LNCaP clone FGC (cell line): ENCODE measurements at regions not wholly inside any gene's neighbourhood (a gene's known extent, or its start where the extent isn't known, plus 50 kb on each side); places are given as distances from the start of the nearest gene placed in this dataset.

ENCODE experiments used
- DNase-seq: peaks from one replicate; pipeline ENCODE4 v3.0.0-alpha.2; 2011; ENCODE audit warnings: low read depth
- H3K4me3 ChIP-seq: 2 replicates; pipeline ENCODE4 v1.5.1; 2011; ENCODE audit warnings: mild to moderate bottlenecking, low read depth, low read length, control low read depth
- TF ChIP-seq, protein P1 (sequence below): IDR thresholded peaks from 2 replicates; pipeline ENCODE4 v1.5.1; 2012; ENCODE audit warnings: mild to moderate bottlenecking; ENCODE audit not compliant: control insufficient read depth, insufficient read depth; ENCODE audit errors: extremely low read depth

- H3K4me3 ChIP-seq: no peak overlapping the region
Observed at GRCh38 chr18:29171892-29172755, 995.2 kb upstream of the CDH2 start.

DNA sequence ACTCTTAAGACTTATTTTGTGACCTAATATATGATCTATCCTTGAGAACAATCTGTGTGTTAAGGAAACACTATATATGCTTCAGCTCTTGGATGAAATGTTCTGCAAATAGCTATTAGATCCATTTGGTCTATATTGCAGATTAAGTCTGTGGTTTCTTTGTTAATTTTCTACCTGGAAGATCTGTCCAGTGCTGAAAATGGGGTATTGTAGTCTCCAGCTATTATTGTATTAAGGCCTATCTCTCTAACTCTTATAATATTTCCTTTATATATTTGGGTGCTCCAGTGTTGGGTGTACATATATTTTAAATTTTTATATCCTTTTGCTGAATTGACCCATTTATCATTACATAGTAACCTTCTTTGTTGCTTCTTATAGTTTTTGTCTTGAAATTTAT lies 992.7 kb upstream of the CDH2 start:
- H3K4me3 ChIP-seq: no peak overlapping the region
- no peak for DNase-seq
- TF ChIP-seq, protein P1, sequence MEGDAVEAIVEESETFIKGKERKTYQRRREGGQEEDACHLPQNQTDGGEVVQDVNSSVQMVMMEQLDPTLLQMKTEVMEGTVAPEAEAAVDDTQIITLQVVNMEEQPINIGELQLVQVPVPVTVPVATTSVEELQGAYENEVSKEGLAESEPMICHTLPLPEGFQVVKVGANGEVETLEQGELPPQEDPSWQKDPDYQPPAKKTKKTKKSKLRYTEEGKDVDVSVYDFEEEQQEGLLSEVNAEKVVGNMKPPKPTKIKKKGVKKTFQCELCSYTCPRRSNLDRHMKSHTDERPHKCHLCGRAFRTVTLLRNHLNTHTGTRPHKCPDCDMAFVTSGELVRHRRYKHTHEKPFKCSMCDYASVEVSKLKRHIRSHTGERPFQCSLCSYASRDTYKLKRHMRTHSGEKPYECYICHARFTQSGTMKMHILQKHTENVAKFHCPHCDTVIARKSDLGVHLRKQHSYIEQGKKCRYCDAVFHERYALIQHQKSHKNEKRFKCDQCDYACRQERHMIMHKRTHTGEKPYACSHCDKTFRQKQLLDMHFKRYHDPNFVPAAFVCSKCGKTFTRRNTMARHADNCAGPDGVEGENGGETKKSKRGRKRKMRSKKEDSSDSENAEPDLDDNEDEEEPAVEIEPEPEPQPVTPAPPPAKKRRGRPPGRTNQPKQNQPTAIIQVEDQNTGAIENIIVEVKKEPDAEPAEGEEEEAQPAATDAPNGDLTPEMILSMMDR: no peak

More at GRCh38 chr18:29171892-29172755, 995.2 kb upstream of the CDH2 start:
- TF ChIP-seq, protein P1: no peak
- no peak for DNase-seq

DNA sequence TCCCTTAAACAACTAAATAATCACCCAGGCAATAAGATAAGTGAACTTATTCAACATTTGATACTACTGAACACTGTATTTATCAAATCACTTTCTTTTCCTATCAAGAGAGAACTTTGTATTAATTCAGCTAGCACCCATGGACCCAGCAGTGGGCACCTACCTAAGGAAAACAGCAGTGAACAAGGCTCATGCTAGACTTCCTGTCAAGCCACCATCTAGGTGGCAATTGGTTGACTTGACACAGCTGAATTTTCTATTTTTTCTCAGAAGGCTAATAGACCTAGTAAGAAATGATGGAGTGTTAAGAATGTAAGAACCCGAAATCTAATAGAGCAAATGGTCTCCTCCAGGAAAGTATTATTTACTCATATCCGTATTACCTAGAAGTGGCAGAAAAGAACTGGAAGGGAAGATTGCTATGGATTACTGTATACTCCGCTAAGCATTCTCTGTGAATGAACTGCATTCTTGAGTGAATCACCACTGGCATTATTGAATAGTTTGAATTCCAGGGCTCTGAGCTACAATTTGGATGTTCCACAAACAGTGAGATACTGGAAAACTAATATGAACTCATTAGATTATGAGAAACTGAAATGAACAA lies 988.2 kb upstream of the CDH2 start:
- TF ChIP-seq, protein P1: no peak
- no peak overlapping the region for H3K4me3 ChIP-seq
- no peak for DNase-seq

- DNase-seq: no peak
- TF ChIP-seq, protein P1: no peak
Observed at GRCh38 chr18:29164020-29164706, 987.2 kb upstream of the CDH2 start.

DNA sequence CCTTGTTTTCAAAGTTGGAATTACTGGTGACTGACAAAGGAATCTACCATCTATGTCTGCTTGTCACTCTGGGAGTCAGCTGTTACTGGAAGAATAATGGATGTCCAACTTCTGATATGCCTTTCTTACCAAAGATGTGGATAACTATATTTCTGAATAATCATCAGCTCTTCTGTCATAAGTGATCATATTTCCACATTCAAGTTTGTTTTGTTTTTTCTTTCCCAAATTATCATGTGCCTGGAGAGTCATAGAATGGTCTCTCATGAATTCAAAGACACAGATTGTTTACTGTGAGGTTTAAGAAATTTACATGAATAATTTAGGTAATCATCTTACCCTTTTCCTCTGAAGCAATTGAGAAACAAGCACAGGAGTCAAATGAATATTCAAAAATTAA lies 986.7 kb upstream of the CDH2 start:
- DNase-seq: no peak
- no peak overlapping the region for H3K4me3 ChIP-seq
- TF ChIP-seq, protein P1: no peak

More at GRCh38 chr18:29164020-29164706, 987.2 kb upstream of the CDH2 start:
- H3K4me3 ChIP-seq: no peak overlapping the region

DNA sequence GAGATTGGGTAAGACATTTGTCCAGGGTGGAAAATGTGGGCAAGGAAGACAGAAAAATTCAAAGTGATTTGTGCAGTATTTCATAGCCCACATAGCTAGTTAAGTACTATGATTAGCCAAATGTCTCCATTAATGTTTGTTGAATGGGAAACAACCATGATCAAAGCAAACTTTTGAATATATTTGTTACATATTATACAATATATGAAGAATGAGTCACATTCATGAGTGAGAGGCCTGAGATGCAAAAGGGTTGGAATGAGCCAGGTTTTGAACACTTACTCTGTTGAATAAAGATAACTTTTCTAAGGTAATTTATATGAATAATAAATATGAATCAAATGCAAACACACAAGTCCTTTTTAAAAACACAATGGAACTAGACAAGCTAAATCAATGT lies 984.5 kb upstream of the CDH2 start:
- no peak for DNase-seq
- TF ChIP-seq, protein P1: no peak
- no peak overlapping the region for H3K4me3 ChIP-seq
